HG03066 (cell line): ENCODE measurements at regions not wholly inside any gene's neighbourhood (a gene's known extent, or its start where the extent isn't known, plus 50 kb on each side); places are given as distances from the start of the nearest gene placed in this dataset.
"Not testable (repeated sequence)": the region's sequence is repeated elsewhere in the genome, so short reads cannot be mapped to it uniquely, and the experiment has no call there.

Experiments
- ATAC-seq: cut with Tn5 transposase; IDR thresholded peaks from one replicate; pipeline ENCODE4 v1.9.1; 2021; ENCODE audit warnings: low read depth; ENCODE audit not compliant: unreplicated experiment

DNA sequence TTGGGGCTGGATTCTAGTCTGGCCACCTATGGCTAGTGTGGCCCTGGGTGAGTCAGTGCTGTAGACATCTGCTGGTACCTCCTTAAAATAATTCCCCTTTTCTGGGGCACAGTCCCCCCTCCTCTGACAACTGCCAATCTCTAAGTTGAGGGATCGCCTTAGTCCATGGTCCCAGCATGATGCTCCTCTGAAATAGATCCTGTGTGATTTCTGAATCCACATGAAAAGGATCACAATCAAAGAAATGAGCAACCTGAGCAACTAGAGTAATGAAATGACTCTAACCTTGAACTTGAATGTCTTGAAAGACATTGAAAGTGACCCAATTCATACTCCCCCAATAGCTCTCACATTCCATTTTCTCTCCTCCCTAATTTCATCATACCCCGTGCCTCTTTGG lies 332.5 kb downstream of the VRK1 start:
- ATAC-seq = no peak

DNA sequence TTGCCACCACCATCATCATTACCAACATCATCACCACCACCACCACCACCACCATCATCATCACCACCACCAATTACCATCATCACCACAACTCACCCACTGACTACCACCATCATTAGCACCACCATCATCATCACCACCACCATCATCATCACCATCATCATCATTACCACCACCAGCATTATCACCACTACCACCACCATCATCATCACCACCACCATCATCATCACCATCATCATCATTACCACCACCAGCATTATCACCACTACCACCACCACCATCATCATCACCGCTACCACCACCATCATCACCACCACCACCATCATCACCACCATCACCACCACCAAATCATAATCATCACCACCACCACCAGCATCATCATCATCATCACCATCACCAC lies 338.7 kb downstream of the VRK1 start:
- ATAC-seq = not testable (repeated sequence)

DNA sequence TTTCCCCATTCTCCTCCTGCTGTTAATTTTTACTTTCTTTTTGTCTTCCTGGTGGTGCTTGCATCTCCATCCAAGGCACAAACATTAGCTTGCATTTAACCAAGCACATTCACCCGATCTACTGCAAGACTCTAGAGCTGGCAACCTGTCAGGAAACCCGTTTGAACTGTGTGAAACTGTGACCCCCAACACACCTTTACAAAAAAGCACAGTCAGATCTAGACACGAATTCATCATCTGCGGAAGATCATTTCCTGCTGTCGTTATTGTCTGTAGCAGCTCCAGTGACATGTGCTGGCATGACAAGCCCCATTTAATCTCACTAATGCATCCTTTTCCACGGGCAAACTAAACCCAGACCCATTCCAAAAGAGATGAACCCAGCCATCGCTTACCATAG lies 340.5 kb downstream of the VRK1 start:
- no peak for ATAC-seq

DNA sequence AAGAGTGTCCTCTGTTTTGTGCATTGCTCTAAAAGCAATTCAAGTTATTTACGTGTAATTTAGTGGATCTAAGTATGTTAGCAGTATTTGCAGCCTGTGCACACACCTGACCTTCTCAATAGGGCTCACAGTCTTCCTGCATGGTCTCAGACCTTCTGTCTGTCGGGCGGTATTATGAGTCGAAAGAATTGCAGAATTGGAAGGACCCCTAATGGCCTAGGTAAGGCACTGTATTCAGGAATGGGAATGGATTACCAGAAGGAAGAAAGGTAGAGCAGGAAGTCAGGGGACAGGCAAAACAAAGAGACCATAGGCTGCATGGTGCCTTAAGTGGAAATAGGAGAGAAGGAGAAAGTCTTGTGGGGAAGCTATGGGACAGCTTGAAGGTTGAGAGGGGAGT lies 341.6 kb downstream of the VRK1 start:
- no peak for ATAC-seq

DNA sequence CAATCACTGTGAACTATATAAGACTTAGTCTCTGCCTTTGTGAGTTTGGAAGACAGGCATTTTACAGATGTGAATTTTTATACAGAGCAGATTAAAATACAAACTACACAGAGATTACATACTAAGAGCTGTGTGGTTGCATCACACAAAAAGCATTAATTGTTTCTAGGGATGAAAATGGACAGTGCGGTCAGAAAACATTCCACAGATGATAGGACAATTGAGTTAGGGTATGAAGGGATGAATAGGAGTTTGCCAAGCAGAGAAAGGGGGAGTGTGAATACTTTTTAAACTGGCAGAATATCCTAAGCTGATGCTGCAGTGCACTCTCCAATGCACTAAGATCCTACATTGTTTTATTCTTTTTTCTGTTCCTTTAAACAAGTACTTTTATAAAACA lies 345.8 kb downstream of the VRK1 start:
- ATAC-seq = no peak

DNA sequence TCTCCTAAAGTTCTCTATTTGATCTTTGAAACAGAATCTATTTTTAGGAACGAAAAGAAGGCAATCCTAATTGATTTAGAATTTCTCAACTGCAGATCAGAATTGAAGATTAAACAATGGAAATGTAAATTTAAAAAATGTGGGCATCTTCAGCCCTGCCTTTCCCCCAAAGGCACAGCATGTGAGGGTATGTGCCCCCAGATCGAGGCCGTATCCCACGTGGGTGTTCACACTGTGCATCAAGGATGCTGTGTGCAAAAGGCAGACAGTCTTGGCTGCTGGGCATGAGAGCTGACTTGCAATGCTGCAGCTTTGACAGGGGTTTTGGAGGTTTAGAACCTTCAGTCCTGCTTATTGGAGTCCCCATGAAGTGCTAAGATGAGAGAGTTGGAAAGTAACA lies 346.3 kb downstream of the VRK1 start:
- no peak for ATAC-seq

DNA sequence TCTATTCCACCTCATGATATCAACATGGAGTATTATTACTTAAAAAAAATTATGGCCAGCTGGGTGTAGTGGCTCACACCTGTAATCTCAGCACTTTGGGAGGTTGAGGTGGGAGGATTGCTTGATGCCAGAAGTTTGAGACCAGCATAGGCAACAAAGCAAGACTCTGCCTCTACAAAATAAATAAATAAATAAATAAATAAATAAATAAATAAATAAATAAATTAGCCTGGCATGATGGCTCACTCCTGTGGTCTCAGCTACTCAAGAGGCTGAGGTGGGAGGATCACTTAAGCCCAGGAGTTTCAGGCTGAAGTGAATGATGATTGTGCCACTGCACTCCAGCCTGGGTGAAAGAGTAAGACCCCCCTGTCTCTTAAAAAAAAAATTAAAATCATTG lies 350.8 kb downstream of the VRK1 start:
- ATAC-seq = not testable (repeated sequence)

DNA sequence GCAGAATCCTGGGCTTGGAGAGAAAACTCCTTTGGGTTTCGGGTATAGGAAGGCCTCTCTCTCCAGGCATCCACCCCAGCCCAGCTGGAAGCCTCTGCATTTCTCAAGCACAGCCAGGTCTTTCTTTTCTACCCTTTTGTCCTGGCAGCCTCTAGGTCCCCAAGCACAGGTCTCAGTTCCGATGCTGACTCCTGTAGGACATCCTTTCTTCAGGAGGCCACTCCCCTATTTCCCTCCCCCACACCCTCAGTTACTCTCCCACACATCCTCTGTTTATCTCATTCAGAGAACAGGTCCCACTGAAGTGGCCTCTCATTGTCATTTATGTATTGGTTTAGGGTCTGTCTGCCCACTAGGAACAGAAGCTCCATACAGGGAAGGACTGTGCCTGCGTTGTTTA lies 352.6 kb downstream of the VRK1 start:
- ATAC-seq = no peak

DNA sequence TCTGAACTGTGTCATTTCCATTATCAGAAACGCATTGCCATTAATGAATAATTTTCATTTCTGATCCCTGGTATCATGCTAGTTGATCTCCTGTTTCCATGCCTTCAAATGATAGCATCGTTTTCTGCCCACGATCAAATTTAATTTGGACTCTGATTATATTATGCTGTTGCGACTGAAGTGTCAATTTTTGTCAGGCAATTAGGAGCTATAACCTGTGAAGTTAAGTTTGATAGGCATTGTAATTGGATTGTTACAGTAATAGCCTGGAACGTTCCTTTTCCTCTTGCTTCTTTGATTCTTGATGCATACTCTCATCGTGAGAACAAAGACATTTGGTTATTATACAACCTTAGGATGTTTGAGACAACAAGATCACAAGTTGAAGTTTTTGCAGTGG lies 356.3 kb downstream of the VRK1 start:
- ATAC-seq = no peak

DNA sequence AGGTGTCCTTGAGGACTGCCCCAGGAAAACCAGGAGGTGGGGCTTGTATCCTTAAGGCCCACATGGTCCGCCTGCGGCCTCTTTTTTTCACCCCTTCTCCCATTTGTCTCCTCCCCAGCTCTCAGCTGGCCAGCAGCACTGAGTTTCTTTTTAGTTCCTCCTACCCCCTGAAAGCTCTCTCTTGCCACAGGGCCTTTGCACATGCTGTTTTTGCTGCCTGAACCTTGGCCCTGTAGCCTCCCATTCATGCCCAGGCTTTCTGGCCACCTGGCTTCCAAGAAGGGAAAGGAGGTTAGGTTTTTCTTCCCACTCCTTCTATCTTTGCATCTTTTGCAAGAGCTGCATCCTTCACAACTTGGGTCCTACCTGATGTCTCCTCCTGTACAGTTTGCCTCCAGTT lies 358.1 kb downstream of the VRK1 start:
- no peak for ATAC-seq

DNA sequence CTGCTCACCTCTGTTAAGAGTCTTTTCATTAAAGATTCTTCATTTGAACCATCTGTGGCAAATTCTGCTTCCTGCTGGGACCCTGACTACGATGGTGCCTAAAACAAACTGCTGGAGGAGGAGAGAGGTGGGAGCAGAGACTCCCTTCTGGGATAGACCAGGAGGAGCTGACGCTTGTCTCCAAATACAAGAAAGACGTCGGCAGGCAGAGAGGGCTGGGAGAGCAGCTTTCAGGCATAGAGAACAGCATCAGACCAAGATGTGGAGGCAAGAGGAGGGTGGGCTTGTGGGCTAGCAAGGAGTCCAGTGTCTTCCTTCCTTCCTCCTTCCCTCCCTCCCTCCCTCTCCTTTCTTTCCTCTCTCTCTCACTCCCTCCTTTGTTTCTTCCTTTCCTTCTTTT lies 358.6 kb downstream of the VRK1 start:
- ATAC-seq = no peak

DNA sequence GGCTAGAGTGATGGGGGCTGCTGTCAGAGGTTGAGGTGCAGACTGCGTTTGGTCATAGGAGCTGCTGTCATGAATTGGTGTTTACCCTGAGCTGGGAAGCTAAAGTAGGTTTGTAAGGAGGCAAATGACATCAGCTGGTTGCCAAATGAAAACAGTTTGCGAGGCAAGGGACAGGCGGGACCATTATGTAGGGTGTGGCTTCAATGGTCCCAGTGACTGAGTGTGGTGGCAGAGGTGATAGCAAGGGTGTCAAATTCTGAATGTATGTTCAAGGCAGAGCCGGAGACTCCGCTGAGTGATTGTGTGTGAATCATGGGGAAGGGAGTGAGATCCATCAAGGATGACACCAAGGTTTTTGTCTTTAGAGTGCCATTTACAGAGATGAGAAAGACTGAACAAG lies 359.5 kb downstream of the VRK1 start:
- ATAC-seq = no peak

DNA sequence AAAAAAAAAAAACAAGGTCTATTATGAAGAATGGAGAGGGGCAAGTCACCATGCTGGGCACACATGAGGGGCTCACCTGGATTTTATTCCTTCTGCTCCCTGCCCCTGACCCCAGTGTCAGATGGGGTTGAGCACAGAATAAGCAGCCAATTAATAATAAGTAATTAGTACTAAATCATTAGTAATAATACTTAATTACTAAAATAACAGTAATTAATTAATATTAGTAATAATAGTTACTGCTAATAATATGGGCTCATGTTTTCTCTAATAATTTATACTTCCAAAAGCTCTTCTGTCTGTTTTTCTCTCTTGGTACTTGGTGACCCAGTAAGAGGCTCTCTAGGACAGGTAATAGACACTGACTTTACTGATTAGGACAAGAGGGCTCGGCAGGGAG lies 360.9 kb downstream of the VRK1 start:
- ATAC-seq = no peak

DNA sequence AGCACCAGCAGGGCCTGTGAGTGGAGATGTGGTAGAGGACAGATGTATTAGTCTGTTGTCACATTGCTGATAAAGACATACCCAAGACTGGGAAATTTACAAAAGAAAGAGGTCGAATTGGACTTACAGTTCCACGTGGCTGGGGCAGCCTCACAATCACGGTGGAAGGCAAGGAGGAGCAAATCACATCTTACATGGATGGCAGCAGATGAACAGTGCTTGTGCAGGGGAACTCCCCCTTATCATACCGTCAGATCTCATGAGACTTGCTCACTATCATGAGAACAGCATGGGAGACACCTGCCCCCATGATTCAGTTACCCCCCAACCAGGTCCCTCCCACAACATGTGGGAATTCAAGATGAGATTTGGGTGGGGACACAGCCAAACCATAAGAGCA lies 361.9 kb downstream of the VRK1 start:
- no peak for ATAC-seq

DNA sequence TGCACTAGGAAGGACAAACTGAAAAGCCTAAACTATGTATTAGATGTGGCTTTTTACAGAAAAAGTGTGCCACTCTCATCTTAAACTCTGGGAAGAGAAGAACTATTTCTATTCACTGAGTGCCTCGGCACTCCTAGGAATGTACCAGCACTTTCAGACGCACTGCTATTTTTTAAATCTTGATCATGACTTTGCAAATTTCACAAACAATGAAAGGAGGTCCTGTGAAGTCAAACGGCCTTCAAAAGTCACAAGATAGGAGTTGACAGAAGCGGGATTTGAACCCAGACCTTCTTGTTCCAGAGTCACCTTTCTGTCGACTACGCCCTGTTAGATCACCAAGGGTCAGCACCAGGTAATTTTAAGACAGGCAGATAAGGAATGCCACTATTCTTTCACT lies 365.4 kb downstream of the VRK1 start:
- no peak for ATAC-seq

DNA sequence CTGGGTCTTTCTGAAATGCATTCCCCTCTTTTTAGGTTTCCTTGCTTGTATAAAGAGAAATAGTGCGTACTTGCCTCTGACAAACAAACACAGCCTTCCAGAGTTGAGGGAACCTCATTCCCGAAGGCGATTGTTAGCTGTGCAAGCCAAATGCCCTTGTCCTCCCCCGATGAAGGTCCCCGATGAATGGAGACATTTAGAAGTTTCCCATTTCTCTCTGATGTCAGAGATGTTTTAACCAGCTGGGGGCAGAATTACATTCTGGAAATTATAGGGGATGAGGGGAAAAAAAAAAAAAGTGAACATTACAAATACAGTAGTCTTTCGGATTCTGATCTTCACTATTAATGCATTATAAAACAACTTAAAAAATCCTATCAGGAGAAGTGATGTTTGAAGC lies 366.8 kb downstream of the VRK1 start:
- ATAC-seq = no peak

DNA sequence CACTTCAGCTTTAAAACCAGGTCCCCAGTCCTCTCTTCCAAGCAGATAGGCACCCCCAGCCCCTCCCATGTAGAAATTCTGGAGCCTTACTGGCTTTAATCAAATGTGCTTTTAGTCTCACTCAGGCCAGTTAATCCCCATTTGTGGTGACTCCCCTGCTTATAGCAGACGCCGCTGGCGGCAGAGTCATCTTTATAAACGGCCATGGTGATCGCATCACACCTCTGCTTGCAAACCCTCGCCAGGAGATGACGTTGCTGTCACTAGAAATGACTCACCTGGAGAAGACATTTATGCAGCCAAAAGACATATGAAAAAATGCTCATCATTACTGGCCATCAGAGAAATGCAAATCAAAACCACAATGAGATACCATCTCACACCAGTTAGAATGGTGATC lies 369.3 kb downstream of the VRK1 start:
- ATAC-seq = no peak

DNA sequence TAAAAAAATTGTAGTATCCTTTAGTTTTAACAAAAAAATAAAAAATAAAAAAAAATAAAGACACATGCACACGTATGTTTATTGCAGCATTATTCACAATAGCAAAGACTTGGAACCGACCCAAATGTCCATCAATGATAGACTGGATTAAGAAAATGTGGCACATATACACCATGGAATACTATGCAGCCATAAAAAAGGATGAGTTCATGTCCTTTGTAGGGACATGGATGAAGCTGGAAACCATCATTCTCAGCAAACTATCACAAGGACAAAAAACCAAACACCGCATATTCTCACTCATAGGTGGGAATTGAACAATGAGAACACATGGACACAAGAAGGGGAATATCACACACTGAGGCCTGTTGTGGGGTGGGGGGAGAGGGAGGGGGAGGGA lies 370.4 kb downstream of the VRK1 start:
- ATAC-seq = not testable (repeated sequence)

DNA sequence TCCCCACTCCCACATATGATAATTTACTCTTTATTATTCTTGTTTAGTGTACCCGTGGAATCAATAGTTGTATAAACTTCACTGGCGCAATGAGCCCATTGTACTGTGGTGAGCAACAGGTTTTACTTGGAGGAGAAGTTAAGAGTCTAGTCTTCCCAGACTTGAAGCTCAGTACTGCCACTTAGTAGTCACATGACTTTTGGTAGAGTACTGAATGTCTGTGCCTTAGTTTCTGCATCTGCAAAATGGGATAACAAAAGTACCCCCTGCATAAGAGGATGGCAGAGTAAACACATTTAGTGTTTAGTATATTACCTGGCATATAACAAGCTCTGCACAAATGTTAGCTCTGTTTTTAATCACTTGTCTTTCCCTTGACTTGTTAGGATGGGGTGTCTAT lies 375.5 kb downstream of the VRK1 start:
- ATAC-seq = no peak

DNA sequence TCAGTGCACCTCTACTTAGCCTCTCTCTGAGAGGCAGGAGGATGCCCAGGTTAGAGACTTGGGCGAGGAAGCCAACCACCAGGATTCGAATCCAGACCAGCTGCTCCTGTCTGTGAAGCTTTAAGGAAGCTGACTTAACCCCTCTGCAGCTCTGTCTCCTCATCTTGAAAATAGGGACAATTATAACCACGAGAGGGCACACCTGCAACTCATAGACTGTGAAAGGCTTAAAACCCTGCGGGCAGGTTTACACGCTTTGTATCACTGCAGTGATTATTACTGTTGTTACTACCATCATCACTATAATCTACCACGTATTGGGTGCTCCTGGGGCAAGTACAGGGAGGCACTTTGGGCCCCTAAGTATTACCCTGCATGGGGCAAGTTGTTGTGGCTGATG lies 379.8 kb downstream of the VRK1 start:
- ATAC-seq = no peak

DNA sequence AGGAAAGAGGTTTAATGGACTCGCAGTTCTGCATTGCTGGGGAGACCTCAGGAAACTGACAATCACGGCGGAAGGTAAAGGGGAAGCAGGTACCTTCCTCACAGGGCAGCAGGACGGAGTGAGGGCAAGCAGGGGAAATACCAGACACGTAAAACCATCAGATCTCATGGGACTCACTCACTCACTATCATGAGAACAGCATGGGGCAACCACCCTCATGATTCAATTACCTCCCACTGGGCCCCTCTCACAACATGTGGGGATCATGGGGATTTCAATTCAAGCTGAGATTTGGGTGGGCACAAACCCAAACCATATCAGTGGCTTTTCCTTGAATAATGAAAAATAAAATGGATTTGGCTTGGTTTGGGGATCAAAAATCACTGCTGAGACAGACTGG lies 380.5 kb downstream of the VRK1 start:
- no peak for ATAC-seq

DNA sequence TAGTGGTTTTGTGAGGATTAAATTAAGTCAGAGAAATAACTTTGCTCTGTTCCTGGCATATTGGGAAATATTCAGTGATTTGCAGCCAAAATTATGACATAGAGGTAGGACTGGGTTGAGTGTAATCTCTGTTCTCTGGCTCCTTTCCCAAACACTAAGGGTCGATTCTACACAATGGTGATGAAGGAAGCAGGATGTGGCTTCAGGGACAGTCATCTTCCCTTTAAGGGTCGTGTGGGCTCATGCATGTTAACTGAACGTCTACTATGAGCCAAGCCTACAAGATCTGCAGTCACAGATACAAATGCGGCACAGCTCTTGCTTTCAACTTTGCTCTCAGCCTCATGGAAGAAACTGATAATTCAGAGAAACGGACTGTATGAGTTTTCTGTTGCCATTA lies 381.6 kb downstream of the VRK1 start:
- no peak for ATAC-seq

DNA sequence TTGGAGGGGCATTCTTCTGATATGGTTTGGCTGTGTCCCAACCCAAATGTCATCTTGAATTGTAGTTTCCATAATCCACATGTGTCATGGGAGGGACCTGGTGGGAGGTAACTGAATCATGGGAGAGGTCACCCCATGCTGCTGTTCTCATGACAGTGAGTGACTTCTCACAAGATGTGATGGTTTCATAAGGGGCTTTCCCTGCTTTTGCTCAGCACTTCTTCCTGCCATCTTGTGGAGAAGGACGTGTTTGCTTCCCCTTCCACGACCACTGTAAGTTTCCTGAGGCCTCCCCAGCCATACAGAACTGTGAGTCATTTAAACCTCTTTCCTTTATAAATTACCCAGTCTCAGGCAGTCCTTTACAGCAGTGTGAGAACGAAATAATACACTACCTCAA lies 382.4 kb downstream of the VRK1 start:
- ATAC-seq = no peak
